Neutrophil (primary cell): ENCODE measurements at regions not wholly inside any gene's neighbourhood (a gene's known extent, or its start where the extent isn't known, plus 50 kb on each side); places are given as distances from the start of the nearest gene placed in this dataset.

Source experiments
- H3K27ac ChIP-seq: fragments of 200-600 bp; sonication (generic); 2 replicates; pipeline ENCODE4 v1.5.1; 2016; ENCODE audit warnings: mild to moderate bottlenecking, moderate library complexity
- H3K27me3 ChIP-seq: fragments of 200-600 bp; sonication (generic); 2 replicates; pipeline ENCODE4 v1.6.0; 2016; ENCODE audit warnings: mild to moderate bottlenecking
- H3K36me3 ChIP-seq: fragments of 200-600 bp; sonication (generic); 2 replicates; pipeline ENCODE4 v1.5.1; 2017
- H3K4me1 ChIP-seq, 2 experiments: fragments of 200-600 bp in 1 of 2; sonication (generic) in 1 of 2; 1 replicate in 1 of 2; 2 replicates in 1 of 2; pipeline versions ENCODE4 v1.5.1 to v1.6.1; 2013 to 2016; ENCODE audit warnings: low read depth in 1 of 2, low read length in 1 of 2, mild to moderate bottlenecking in 1 of 2, moderate library complexity in 1 of 2; ENCODE audit not compliant: control insufficient read depth in 1 of 2, insufficient read depth in 1 of 2
- H3K4me3 ChIP-seq, 2 experiments: fragments of 200-600 bp in 1 of 2; sonication (generic) in 1 of 2; 1 replicate in 1 of 2; 2 replicates in 1 of 2; pipeline ENCODE4 v1.5.1; 2013 to 2016; ENCODE audit warnings: low read depth in 1 of 2, low read length in 1 of 2, mild to moderate bottlenecking in 1 of 2, moderate library complexity in 1 of 2
- H3K9me3 ChIP-seq: fragments of 200-600 bp; sonication (generic); 2 replicates; pipeline ENCODE4 v1.5.1; 2016
- CTCF ChIP-seq: fragments of 200-600 bp; sonication (generic); IDR thresholded peaks from 2 replicates; pipeline ENCODE4 v1.5.1; 2016; ENCODE audit warnings: antibody characterized with exemption

- no peak for TF ChIP-seq CTCF
- no peaks in the 10 kb centered on the region for H3K9me3 ChIP-seq
- H3K36me3 ChIP-seq, result no peaks in the 10 kb centered on the region
- H3K27ac ChIP-seq, result no peak overlapping the region
- no peak overlapping the region for H3K4me3 ChIP-seq
- H3K4me1 ChIP-seq, result no peaks in the 10 kb centered on the region
- peaks cover 57% of the 10 kb centered on the region for H3K27me3 ChIP-seq
These were observed 152.4 kb downstream of the TRIM29 start for GRCh38 chr11:119985551-119985950.

- no peak overlapping the region for H3K27ac ChIP-seq
- no peak overlapping the region for H3K4me3 ChIP-seq
- no peak for TF ChIP-seq CTCF
- H3K27me3 ChIP-seq, result peaks cover 58% of the 10 kb centered on the region
- no peaks in the 10 kb centered on the region for H3K4me1 ChIP-seq
- no peaks in the 10 kb centered on the region for H3K9me3 ChIP-seq
- no peaks in the 10 kb centered on the region for H3K36me3 ChIP-seq
These were observed 154.1 kb downstream of the TRIM29 start for GRCh38 chr11:119983816-119984215.

- H3K27me3 ChIP-seq, result peaks cover 56% of the 10 kb centered on the region
These were observed 154.6 kb downstream of the TRIM29 start for GRCh38 chr11:119983240-119983732.

GRCh38 chr11:119982517-119983239, 155.2 kb downstream of the TRIM29 start:
- Histone ChIP-seq H3K27me3 (peaks cover 49% of the 10 kb centered on the region), H3K27ac (no peak overlapping the region), H3K4me1 (no peaks in the 10 kb centered on the region), H3K36me3 (no peaks in the 10 kb centered on the region), H3K4me3 (no peak overlapping the region), H3K9me3 (no peaks in the 10 kb centered on the region)
- no peak for TF ChIP-seq CTCF

More at GRCh38 chr11:119983240-119983732, 154.6 kb downstream of the TRIM29 start:
- no peak overlapping the region for H3K4me3 ChIP-seq
- H3K9me3 ChIP-seq, result no peaks in the 10 kb centered on the region
- TF ChIP-seq CTCF, result no peak
- H3K4me1 ChIP-seq, result no peaks in the 10 kb centered on the region
- H3K27ac ChIP-seq, result no peak overlapping the region
- no peaks in the 10 kb centered on the region for H3K36me3 ChIP-seq

- Histone ChIP-seq H3K27me3 (peaks cover 57% of the 10 kb centered on the region), H3K36me3 (no peaks in the 10 kb centered on the region), H3K4me3 (no peak overlapping the region), H3K4me1 (no peaks in the 10 kb centered on the region), H3K9me3 (no peaks in the 10 kb centered on the region), H3K27ac (no peak overlapping the region)
- TF ChIP-seq CTCF, result no peak
These were observed 157.5 kb downstream of the TRIM29 start for GRCh38 chr11:119980431-119980830.
